GM12865 (cell line): ENCODE measurements at regions not wholly inside any gene's neighbourhood (a gene's known extent, or its start where the extent isn't known, plus 50 kb on each side); places are given as distances from the start of the nearest gene placed in this dataset.
A peak's percentile ranks its signal among the peaks of the same experiment; 100 is the strongest.

ENCODE experiments used
- DNase-seq: peaks from one replicate; pipeline ENCODE4 v3.0.0; 2010; ENCODE audit warnings: low read depth
- H3K4me3 ChIP-seq: 2 replicates; pipeline ENCODE4 v1.5.1; 2011; ENCODE audit warnings: mild to moderate bottlenecking, low read depth, low read length, control low read depth
- TF ChIP-seq, protein P1 (sequence below): IDR thresholded peaks from 2 replicates; pipeline ENCODE4 v1.5.1; 2011; ENCODE audit warnings: low read length, control low read depth, low read depth, inconsistent platforms; ENCODE audit not compliant: insufficient read depth; ENCODE audit errors: missing control alignments

GRCh38 chr1:84743896-84744295 lies 53.6 kb upstream of the SSX2IP start:
- no peak for DNase-seq
- TF ChIP-seq, protein P1, sequence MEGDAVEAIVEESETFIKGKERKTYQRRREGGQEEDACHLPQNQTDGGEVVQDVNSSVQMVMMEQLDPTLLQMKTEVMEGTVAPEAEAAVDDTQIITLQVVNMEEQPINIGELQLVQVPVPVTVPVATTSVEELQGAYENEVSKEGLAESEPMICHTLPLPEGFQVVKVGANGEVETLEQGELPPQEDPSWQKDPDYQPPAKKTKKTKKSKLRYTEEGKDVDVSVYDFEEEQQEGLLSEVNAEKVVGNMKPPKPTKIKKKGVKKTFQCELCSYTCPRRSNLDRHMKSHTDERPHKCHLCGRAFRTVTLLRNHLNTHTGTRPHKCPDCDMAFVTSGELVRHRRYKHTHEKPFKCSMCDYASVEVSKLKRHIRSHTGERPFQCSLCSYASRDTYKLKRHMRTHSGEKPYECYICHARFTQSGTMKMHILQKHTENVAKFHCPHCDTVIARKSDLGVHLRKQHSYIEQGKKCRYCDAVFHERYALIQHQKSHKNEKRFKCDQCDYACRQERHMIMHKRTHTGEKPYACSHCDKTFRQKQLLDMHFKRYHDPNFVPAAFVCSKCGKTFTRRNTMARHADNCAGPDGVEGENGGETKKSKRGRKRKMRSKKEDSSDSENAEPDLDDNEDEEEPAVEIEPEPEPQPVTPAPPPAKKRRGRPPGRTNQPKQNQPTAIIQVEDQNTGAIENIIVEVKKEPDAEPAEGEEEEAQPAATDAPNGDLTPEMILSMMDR = no peak
- H3K4me3 ChIP-seq = no peak overlapping the region

DNA sequence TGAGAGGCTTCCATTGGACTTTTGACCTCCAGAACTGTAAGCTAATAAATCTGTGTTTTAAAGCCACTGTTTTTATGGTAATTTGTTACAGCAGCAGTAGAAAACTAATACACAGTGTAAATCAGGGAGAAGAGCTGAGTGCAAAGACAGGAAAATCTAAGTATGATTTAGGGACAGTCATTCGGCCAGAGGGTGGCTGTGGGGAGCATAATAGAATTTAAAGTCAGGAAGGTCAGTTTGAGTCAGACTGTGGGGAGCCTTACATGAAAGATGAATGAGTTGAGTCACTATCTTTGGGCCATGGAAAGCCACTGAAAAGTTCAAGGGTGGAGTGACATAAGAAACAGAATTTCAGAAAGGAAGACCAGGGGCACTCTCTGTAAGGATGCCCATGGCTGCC lies 52.4 kb upstream of the SSX2IP start:
- TF ChIP-seq, protein P1 = no peak
- peak; percentile 56 for DNase-seq

DNA sequence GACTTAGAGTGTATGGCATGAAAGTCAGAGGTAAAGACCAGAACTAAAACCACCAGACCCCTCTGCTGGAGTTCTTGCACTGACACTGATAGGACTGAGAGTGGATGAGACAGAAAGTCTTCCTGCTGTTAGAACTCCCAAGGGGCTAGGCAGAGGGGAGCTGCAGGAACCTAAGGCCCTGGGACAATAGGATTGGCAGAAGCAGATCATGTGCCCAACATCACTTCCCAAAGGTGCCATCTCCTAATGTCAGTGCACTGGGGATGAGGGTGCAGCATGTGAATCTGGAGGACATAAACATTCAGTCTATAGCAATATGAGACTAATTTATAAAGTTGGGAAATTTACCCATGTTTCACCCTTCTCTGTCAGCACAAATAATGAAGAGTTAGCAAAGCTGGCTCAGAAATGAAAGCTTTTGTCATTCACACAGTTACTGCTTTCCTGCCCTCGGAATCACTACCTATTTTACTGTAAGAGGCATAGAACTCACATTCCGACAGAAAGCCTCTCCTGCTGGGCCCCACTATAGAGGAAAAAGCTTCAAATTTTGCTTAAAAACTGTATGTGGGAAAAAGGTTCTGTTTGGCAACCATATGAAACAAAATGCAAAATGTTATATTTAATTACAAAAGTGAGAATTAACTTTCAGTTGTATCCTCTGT lies 49.9 kb upstream of the SSX2IP start:
- no peak for DNase-seq
- TF ChIP-seq, protein P1 = no peak
- no peak overlapping the region for H3K4me3 ChIP-seq

More for the DNA sequence above, 52.4 kb upstream of the SSX2IP start:
- no peak overlapping the region for H3K4me3 ChIP-seq
